Omental fat pad (tissue), 3 donors: ENCODE measurements at regions not wholly inside any gene's neighbourhood (a gene's known extent, or its start where the extent isn't known, plus 50 kb on each side); places are given as distances from the start of the nearest gene placed in this dataset.

Experiments used
- ATAC-seq: fragments of 150-250 bp; one replicate; pipeline ENCODE4 v1.9.1; 2016; ENCODE audit warnings: mild to moderate bottlenecking, moderate library complexity; ENCODE audit not compliant: low FRiP score
- DNase-seq: peaks from one replicate; pipeline ENCODE4 v3.0.0-alpha.2; 2019; ENCODE audit warnings: low spot score
- TF ChIP-seq, protein P1 (sequence below), 3 donors: fragments of 450-650 bp; IDR thresholded peaks; one replicate each; pipeline ENCODE4 v1.5.1; 2016 to 2017; ENCODE audit warnings: antibody characterized with exemption in 3 of 3, mild to moderate bottlenecking in 3 of 3, moderate library complexity in 2 of 3

DNA sequence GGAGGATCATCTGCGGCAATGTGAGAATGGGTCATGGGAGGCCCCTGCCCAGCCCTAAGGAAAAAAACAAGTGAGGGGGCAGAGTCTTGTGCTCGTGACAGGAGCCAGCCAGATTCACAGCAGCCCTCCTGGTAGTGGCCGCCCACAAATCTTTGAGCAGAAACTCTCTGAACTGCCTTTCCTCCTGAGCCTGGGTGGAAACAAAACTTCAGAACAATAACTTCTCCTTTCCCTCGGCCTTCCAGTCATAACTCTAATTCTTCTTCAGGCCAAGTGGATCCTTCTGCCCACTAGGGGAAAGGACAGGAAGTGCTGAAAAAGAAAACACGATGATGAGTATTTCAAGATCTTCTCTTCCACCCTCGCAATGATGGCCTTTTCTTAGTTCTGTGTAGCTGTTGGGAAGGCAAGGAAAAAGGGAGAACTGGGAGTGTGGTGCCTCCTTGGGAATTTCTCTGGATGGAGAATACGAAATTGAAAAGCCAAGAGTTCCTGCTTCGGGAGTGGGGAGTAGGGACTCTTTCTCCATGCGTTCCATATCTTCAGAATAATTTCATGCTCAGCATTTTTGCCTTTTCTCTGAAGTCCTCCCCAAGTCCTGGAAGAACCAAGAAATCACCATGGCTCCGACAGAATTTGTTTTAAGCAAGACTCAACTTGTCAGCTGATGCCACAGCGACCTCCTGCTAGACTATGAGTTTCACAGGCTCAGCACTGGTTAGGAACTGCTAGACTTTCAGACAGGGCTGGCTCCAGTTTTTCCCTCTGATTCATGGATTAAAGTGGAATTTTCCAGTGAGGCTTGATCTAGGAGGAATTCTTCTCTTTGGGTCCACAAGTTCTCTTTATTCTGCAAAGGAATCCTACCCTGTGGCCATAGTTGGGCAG, 188.9 kb downstream of the CAND1 start:
- ATAC-seq: peak; percentile 33
- TF ChIP-seq, protein P1, sequence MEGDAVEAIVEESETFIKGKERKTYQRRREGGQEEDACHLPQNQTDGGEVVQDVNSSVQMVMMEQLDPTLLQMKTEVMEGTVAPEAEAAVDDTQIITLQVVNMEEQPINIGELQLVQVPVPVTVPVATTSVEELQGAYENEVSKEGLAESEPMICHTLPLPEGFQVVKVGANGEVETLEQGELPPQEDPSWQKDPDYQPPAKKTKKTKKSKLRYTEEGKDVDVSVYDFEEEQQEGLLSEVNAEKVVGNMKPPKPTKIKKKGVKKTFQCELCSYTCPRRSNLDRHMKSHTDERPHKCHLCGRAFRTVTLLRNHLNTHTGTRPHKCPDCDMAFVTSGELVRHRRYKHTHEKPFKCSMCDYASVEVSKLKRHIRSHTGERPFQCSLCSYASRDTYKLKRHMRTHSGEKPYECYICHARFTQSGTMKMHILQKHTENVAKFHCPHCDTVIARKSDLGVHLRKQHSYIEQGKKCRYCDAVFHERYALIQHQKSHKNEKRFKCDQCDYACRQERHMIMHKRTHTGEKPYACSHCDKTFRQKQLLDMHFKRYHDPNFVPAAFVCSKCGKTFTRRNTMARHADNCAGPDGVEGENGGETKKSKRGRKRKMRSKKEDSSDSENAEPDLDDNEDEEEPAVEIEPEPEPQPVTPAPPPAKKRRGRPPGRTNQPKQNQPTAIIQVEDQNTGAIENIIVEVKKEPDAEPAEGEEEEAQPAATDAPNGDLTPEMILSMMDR (IDR thresholded peaks at IDR 0.05): no peak
- DNase-seq: no peak

DNA sequence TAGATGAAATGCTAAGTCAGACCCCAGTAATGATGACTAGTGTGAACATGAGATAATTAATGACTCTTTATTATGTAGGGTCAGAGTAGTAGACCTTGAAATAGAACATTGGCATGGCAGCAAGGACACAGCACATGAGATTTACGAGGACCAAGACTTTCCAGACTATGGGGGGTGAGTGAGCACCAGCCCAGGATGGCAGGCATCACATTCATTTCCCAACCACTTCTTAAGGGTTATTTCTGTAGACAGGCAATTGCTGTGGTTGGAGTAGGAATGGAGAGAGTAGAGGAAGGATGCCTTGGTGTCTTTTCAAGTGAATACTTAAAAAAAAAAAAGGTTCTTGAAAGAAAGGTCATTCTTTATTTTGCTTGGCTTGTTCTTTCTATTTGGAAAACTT, 189.4 kb upstream of the DYRK2 start:
- TF ChIP-seq, protein P1 (IDR thresholded peaks at IDR 0.05): no peak
- DNase-seq: no peak
- ATAC-seq: no peak

DNA sequence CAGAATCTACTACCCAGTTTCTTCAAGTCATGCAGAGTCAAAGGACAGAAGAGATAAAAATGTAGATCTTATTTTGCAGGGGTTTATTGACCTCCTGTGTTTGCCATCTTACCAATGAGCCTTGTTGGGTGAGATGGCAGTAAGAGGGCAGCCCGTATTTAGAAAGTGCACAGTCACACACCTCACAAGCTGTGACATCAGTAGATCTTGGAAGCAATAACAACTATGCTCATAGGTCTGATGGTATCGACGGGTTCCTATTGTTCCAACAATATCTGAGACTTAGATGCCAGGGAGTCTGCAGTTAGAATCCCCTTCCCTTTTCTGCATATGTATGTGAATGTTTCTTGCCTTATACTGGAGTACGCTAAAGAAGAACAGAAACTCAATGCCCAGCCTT, 189.0 kb upstream of the DYRK2 start:
- no peak for ATAC-seq
- no peak for DNase-seq
- TF ChIP-seq, protein P1 (IDR thresholded peaks at IDR 0.05): no peak

DNA sequence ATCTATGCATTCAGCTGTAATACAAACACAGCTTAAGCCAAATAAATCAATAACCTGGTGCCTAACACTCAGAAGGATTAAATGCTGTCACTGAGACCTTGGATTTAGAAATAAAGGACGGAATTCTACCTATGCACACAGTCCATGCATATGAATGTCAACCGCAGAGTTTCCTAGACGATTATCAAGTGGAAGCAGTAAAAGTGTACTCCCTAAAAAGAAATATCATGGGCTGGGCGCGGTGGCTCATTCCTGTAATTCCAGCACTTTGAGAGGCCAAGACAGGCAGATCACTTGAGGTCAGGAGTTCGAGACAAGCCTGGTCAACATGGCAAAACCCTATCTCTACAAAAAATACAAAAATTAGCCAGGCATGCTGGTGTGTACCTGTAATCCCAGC, 188.2 kb upstream of the DYRK2 start:
- DNase-seq: no peak
- TF ChIP-seq, protein P1 (IDR thresholded peaks at IDR 0.05): no peak
- no peak for ATAC-seq

DNA sequence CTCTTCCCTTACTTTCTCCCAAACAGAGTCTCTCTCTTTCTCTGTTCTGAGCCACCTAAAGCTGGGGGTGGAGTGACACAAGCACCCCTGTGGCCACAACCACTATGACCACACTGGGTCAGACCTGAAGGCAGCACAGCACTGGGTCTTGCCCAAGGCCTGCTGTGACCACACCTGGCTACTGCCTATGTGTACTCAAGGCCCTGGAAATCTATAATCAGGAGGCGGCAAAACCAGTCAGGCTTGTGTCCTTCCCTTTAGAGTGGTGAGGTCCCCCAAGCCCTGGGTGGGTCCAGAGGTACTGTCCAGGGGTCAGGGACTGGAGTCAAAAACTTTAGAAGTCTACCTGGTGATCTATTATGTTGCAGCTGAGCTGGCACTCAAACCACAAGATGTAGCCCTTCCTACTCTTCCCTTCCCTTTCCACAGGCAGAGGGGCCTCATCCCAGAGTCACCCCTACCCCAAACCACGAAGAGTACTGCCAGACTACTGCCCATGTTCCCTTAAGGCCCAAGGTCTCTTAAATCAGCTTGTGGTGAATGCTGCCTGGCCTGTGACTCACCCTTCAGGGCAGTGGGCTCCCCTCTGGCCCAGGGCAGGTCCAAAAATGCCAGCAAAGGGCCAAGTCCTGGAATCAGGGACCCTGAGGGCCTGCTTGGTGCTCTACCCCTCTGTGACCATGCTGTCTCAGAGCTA, 179.8 kb upstream of the DYRK2 start:
- ATAC-seq (no peak), DNase-seq (no peak)
- TF ChIP-seq, protein P1 (IDR thresholded peaks at IDR 0.05): no peak

DNA sequence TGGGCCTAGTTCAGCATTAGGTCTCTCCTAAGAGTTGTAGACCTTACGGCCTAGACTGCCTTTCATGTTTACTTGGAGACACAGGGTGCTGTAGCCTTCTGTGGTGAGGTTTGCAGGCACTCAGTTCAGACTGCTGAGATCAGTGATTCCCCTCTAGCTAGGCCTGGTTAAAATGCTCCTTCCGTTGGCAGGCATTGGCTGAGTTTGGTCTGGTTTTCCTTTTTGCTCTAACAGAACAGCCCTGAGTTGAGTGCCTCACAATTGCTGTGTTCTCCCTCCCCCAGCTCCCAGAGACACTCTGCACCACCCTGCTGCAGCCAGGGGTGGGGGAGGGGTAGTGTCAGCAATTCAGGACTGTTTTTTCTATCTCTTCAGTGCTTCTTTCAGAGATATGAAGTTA, 178.9 kb upstream of the DYRK2 start:
- TF ChIP-seq, protein P1 (IDR thresholded peaks at IDR 0.05): no peak
- DNase-seq (no peak), ATAC-seq (no peak)
